ENCODE measurements at regions not wholly inside any gene's neighbourhood (a gene's known extent, or its start where the extent isn't known, plus 50 kb on each side); places are given as distances from the start of the nearest gene placed in this dataset.
"Not testable (repeated sequence)": the region's sequence is repeated elsewhere in the genome, so short reads cannot be mapped to it uniquely, and the experiment has no call there.

- DNase-seq (ENCODE audit: low read depth in 6 of 9, low spot score in 9 of 9), result no peak
- Histone ChIP-seq H3K9me3 (ENCODE audit: control insufficient read depth in 2 of 2, insufficient read depth in 1 of 2, low read length in 1 of 2) (peaks cover 4 to 53% of the 10 kb centered on the region in 2 donors), H3K4me3 (ENCODE audit: low read length in 2 of 2) (no peak overlapping the region), H3K27me3 (ENCODE audit: control insufficient read depth in 2 of 2, insufficient read depth in 1 of 2, low read length in 1 of 2) (no peaks in the 10 kb centered on the region), H3K36me3 (ENCODE audit: control insufficient read depth in 2 of 2, insufficient read depth in 2 of 2, low read length in 1 of 2) (no peaks in the 10 kb centered on the region), H3K27ac (ENCODE audit: low read depth in 1 of 2, low read length in 1 of 2) (no peak overlapping the region), H3K4me1 (ENCODE audit: control insufficient read depth in 2 of 2, insufficient read depth in 2 of 2, low read length in 2 of 2) (no peaks in the 10 kb centered on the region)
- 60% methylated on average over 3 of the region's 3 CpGs for WGBS
These were observed 96.4 kb downstream of the TUBA3C start for GRCh38 chr13:19085258-19085657.

GRCh38 chr13:19083340-19083739, 98.3 kb downstream of the TUBA3C start:
- no peak overlapping the region for H3K27ac ChIP-seq (ENCODE audit: low read depth in 1 of 2, low read length in 1 of 2)
- no peaks in the 10 kb centered on the region for H3K27me3 ChIP-seq (ENCODE audit: control insufficient read depth in 2 of 2, insufficient read depth in 1 of 2, low read length in 1 of 2)
- H3K4me3 ChIP-seq (ENCODE audit: low read length in 2 of 2), result no peak overlapping the region
- WGBS, result 76% methylated on average over 3 of the region's 3 CpGs
- H3K9me3 ChIP-seq (ENCODE audit: control insufficient read depth in 2 of 2, insufficient read depth in 1 of 2, low read length in 1 of 2), result peaks cover 0 to 34% of the 10 kb centered on the region in 2 donors
- DNase-seq (ENCODE audit: low read depth in 6 of 9, low spot score in 9 of 9), result no peak
- no peaks in the 10 kb centered on the region for H3K4me1 ChIP-seq (ENCODE audit: control insufficient read depth in 2 of 2, insufficient read depth in 2 of 2, low read length in 2 of 2)
- H3K36me3 ChIP-seq (ENCODE audit: control insufficient read depth in 2 of 2, insufficient read depth in 2 of 2, low read length in 1 of 2), result no peaks in the 10 kb centered on the region

DNA sequence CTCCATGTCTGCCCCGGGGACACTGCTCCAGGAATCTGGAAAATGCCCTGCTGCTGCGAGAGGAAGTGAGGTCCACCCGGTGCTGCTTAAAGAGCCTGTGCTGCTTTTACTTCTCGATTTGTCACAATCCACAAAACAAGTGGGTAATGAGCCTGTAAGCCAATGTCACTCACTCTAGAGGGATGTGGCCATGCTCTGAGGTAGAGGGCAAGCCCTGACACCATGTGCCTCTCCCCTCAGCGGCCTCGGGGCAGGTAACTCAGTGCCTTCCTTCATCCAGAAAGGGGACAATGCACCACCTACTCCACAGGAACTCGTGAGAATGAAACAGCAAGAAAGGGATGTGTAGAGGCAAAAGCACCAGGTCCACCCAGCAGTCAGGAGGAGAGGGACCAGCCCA, 106.2 kb downstream of the TUBA3C start:
- Histone ChIP-seq H3K27ac (ENCODE audit: low read depth in 1 of 2, low read length in 1 of 2) (no peak overlapping the region), H3K4me1 (ENCODE audit: control insufficient read depth in 2 of 2, insufficient read depth in 2 of 2, low read length in 2 of 2) (no peaks in the 10 kb centered on the region), H3K36me3 (ENCODE audit: control insufficient read depth in 2 of 2, insufficient read depth in 2 of 2, low read length in 1 of 2) (no peaks in the 10 kb centered on the region), H3K4me3 (ENCODE audit: low read length in 2 of 2) (no peak overlapping the region), H3K27me3 (ENCODE audit: control insufficient read depth in 2 of 2, insufficient read depth in 1 of 2, low read length in 1 of 2) (no peaks in the 10 kb centered on the region), H3K9me3 (ENCODE audit: control insufficient read depth in 2 of 2, insufficient read depth in 1 of 2, low read length in 1 of 2) (peaks cover 0 to 30% of the 10 kb centered on the region in 2 donors)
- no peak for DNase-seq (ENCODE audit: low read depth in 6 of 9, low spot score in 9 of 9)
- 86% methylated on average over 7 of the region's 7 CpGs for WGBS

GRCh38 chr13:19074519-19074918, 107.1 kb downstream of the TUBA3C start:
- 90% methylated on average over 8 of the region's 8 CpGs for WGBS
- peaks cover 0 to 34% of the 10 kb centered on the region in 2 donors for H3K9me3 ChIP-seq (ENCODE audit: control insufficient read depth in 2 of 2, insufficient read depth in 1 of 2, low read length in 1 of 2)
- H3K4me3 ChIP-seq (ENCODE audit: low read length in 2 of 2), result no peak overlapping the region
- H3K27me3 ChIP-seq (ENCODE audit: control insufficient read depth in 2 of 2, insufficient read depth in 1 of 2, low read length in 1 of 2), result no peaks in the 10 kb centered on the region
- no peak for DNase-seq (ENCODE audit: low read depth in 6 of 9, low spot score in 9 of 9)
- no peaks in the 10 kb centered on the region for H3K4me1 ChIP-seq (ENCODE audit: control insufficient read depth in 2 of 2, insufficient read depth in 2 of 2, low read length in 2 of 2)
- H3K27ac ChIP-seq (ENCODE audit: low read depth in 1 of 2, low read length in 1 of 2), result no peak overlapping the region
- H3K36me3 ChIP-seq (ENCODE audit: control insufficient read depth in 2 of 2, insufficient read depth in 2 of 2, low read length in 1 of 2), result no peaks in the 10 kb centered on the region

GRCh38 chr13:19074106-19074505, 107.5 kb downstream of the TUBA3C start:
- H3K27me3 ChIP-seq (ENCODE audit: control insufficient read depth in 2 of 2, insufficient read depth in 1 of 2, low read length in 1 of 2); H3K27ac ChIP-seq (ENCODE audit: low read depth in 1 of 2, low read length in 1 of 2); H3K4me1 ChIP-seq (ENCODE audit: control insufficient read depth in 2 of 2, insufficient read depth in 2 of 2, low read length in 2 of 2); H3K4me3 ChIP-seq (ENCODE audit: low read length in 2 of 2); H3K36me3 ChIP-seq (ENCODE audit: control insufficient read depth in 2 of 2, insufficient read depth in 2 of 2, low read length in 1 of 2); DNase-seq (ENCODE audit: low read depth in 6 of 9, low spot score in 9 of 9): not testable (repeated sequence)
- peaks cover 0 to 34% of the 10 kb centered on the region in 2 donors for H3K9me3 ChIP-seq (ENCODE audit: control insufficient read depth in 2 of 2, insufficient read depth in 1 of 2, low read length in 1 of 2)
- 82% methylated on average over 6 of the region's 6 CpGs for WGBS

- not testable (repeated sequence) for H3K27me3 ChIP-seq (ENCODE audit: control insufficient read depth in 2 of 2, insufficient read depth in 1 of 2, low read length in 1 of 2); H3K36me3 ChIP-seq (ENCODE audit: control insufficient read depth in 2 of 2, insufficient read depth in 2 of 2, low read length in 1 of 2); H3K4me1 ChIP-seq (ENCODE audit: control insufficient read depth in 2 of 2, insufficient read depth in 2 of 2, low read length in 2 of 2); DNase-seq (ENCODE audit: low read depth in 6 of 9, low spot score in 9 of 9); H3K4me3 ChIP-seq (ENCODE audit: low read length in 2 of 2); H3K27ac ChIP-seq (ENCODE audit: low read depth in 1 of 2, low read length in 1 of 2)
- WGBS, result 88% methylated on average over 11 of the region's 11 CpGs
- H3K9me3 ChIP-seq (ENCODE audit: control insufficient read depth in 2 of 2, insufficient read depth in 1 of 2, low read length in 1 of 2), result peaks cover 0 to 35% of the 10 kb centered on the region in 2 donors
These were observed 108.5 kb downstream of the TUBA3C start for GRCh38 chr13:19072956-19073706.

DNA sequence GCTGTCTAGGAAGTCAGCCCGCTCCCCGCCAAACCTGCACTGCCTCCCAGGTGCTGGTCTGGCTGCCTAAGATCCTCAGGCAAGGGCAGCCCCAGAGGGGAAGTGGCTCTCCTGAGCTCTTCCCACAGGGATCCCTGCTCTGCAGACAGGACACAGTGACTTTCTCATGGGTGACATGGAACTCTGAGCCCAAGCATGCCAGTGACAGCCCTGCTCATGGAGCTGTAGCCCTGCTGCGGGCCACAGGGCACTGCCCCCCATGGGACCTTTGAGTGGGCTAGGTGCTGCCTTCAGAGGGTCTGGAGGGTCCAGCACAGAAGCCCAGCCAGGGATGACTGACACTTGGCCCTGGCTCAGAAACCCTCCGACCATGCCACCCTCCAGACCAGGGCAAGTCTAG, 109.1 kb downstream of the TUBA3C start:
- Histone ChIP-seq H3K27ac (ENCODE audit: low read depth in 1 of 2, low read length in 1 of 2) (no peak overlapping the region), H3K4me1 (ENCODE audit: control insufficient read depth in 2 of 2, insufficient read depth in 2 of 2, low read length in 2 of 2) (no peaks in the 10 kb centered on the region), H3K9me3 (ENCODE audit: control insufficient read depth in 2 of 2, insufficient read depth in 1 of 2, low read length in 1 of 2) (peaks cover 0 to 38% of the 10 kb centered on the region in 2 donors), H3K4me3 (ENCODE audit: low read length in 2 of 2) (no peak overlapping the region), H3K27me3 (ENCODE audit: control insufficient read depth in 2 of 2, insufficient read depth in 1 of 2, low read length in 1 of 2) (no peaks in the 10 kb centered on the region), H3K36me3 (ENCODE audit: control insufficient read depth in 2 of 2, insufficient read depth in 2 of 2, low read length in 1 of 2) (no peaks in the 10 kb centered on the region)
- 95% methylated on average over 4 of the region's 4 CpGs for WGBS
- DNase-seq (ENCODE audit: low read depth in 6 of 9, low spot score in 9 of 9), result no peak

GRCh38 chr13:19071161-19071936, 110.3 kb downstream of the TUBA3C start:
- Histone ChIP-seq H3K27ac (ENCODE audit: low read depth in 1 of 2, low read length in 1 of 2) (no peak overlapping the region), H3K9me3 (ENCODE audit: control insufficient read depth in 2 of 2, insufficient read depth in 1 of 2, low read length in 1 of 2) (peaks cover 0 to 38% of the 10 kb centered on the region in 2 donors), H3K36me3 (ENCODE audit: control insufficient read depth in 2 of 2, insufficient read depth in 2 of 2, low read length in 1 of 2) (no peaks in the 10 kb centered on the region), H3K27me3 (ENCODE audit: control insufficient read depth in 2 of 2, insufficient read depth in 1 of 2, low read length in 1 of 2) (no peaks in the 10 kb centered on the region), H3K4me1 (ENCODE audit: control insufficient read depth in 2 of 2, insufficient read depth in 2 of 2, low read length in 2 of 2) (no peaks in the 10 kb centered on the region), H3K4me3 (ENCODE audit: low read length in 2 of 2) (no peak overlapping the region)
- WGBS, result 92% methylated on average over 11 of the region's 11 CpGs
- no peak for DNase-seq (ENCODE audit: low read depth in 6 of 9, low spot score in 9 of 9)

DNA sequence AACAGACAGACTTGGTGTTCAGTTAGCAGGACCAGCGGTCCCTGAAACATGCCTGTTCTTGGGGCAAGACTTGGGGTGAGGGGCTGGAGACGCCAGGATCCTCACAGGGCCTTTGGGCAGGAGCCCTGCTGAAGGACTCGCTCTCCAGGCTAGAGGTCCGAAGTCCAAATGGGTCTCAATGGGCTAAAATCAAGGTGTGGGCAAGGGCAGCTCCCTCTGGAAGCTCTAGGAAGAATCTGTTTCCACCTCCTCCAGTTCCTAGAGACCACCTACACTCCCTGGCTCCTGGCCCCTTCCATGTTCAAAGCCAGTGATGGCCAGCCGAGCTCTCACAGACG, 111.3 kb downstream of the TUBA3C start:
- DNase-seq (ENCODE audit: low read depth in 6 of 9, low spot score in 9 of 9), result no peak
- no peaks in the 10 kb centered on the region for H3K27me3 ChIP-seq (ENCODE audit: control insufficient read depth in 2 of 2, insufficient read depth in 1 of 2, low read length in 1 of 2)
- no peaks in the 10 kb centered on the region for H3K36me3 ChIP-seq (ENCODE audit: control insufficient read depth in 2 of 2, insufficient read depth in 2 of 2, low read length in 1 of 2)
- WGBS, result 84% methylated on average over 6 of the region's 6 CpGs
- H3K9me3 ChIP-seq (ENCODE audit: control insufficient read depth in 2 of 2, insufficient read depth in 1 of 2, low read length in 1 of 2), result peaks cover 0 to 35% of the 10 kb centered on the region in 2 donors
- no peaks in the 10 kb centered on the region for H3K4me1 ChIP-seq (ENCODE audit: control insufficient read depth in 2 of 2, insufficient read depth in 2 of 2, low read length in 2 of 2)
- no peak overlapping the region for H3K27ac ChIP-seq (ENCODE audit: low read depth in 1 of 2, low read length in 1 of 2)
- H3K4me3 ChIP-seq (ENCODE audit: low read length in 2 of 2), result no peak overlapping the region

Measured in thymus (tissue), 11 donors.